ENCODE measurements at regions not wholly inside any gene's neighbourhood (a gene's known extent, or its start where the extent isn't known, plus 50 kb on each side); places are given as distances from the start of the nearest gene placed in this dataset.

GRCh38 chr1:79322511-79323027 is 316.0 kb upstream of the ADGRL4 start:
- TF ChIP-seq CTCF (IDR thresholded peaks at IDR 0.05) (no peak), POLR2A (IDR thresholded peaks at IDR 0.05) (no peak)
